ENCODE measurements at regions not wholly inside any gene's neighbourhood (a gene's known extent, or its start where the extent isn't known, plus 50 kb on each side); places are given as distances from the start of the nearest gene placed in this dataset.

- H3K27me3 Mint-ChIP-seq, result peaks cover 18% of the 10 kb centered on the region
- Histone ChIP-seq H3K36me3 (replicated peaks in 1 of 2; ENCODE audit: control extremely low read depth in 1 of 2, control insufficient read depth in 1 of 2, extremely low read depth in 1 of 2, insufficient read depth in 2 of 2, low read length in 1 of 2) (no peaks in the 10 kb centered on the region), H3K9ac (ENCODE audit: low read length) (no peak overlapping the region), H3K9me3 (ENCODE audit: control extremely low read depth in 1 of 3, control insufficient read depth in 2 of 3, insufficient read depth in 1 of 3, low read length in 2 of 3) (no peaks in the 10 kb centered on the region), H4K20me1 (ENCODE audit: control insufficient read depth, insufficient read depth, low read length, poor library complexity, severe bottlenecking) (no peaks in the 10 kb centered on the region), H3K79me2 (ENCODE audit: control insufficient read depth, insufficient read depth, low read length) (no peaks in the 10 kb centered on the region), H3K27ac (ENCODE audit: low read length in 2 of 2) (no peak overlapping the region), H2AFZ (ENCODE audit: insufficient read depth, low read depth, low read length, poor library complexity, severe bottlenecking) (no peak overlapping the region), H3K27me3 (replicated peaks in 1 of 4; ENCODE audit: control extremely low read depth in 1 of 4, control insufficient read depth in 3 of 4, insufficient read depth in 4 of 4, low read length in 3 of 4) (peaks cover 0 to 6% (median 0%) of the 10 kb centered on the region in 4 experiments), H3K4me2 (replicated peaks; ENCODE audit: low read depth, low read length, poor library complexity, severe bottlenecking) (no peak overlapping the region), H3K4me1 (ENCODE audit: control insufficient read depth in 2 of 2, insufficient read depth in 2 of 2, low read length in 2 of 2) (no peaks in the 10 kb centered on the region), H3K4me3 (ENCODE audit: control extremely low read depth in 1 of 5, extremely low read depth in 1 of 5, insufficient read depth in 1 of 5, low read depth in 2 of 5, low read length in 4 of 5) (no peak overlapping the region)
- no peaks in the 10 kb centered on the region for H3K9me3 Mint-ChIP-seq (ENCODE audit: insufficient read depth)
- WGBS (ENCODE audit: insufficient coverage), result 100% methylated on average over 3 of the region's 3 CpGs
- no peak overlapping the region for H3K4me3 Mint-ChIP-seq
- no peak overlapping the region for H3K27ac Mint-ChIP-seq
- CTCF ChIA-PET, result interaction anchor here (0.8 to 6.2 kb wide), 16 partner anchors 9 to 1639 kb away, joined by 3 to 44 read pairs (median 4); no protein-coding TSS in a partner anchor
- POLR2A ChIA-PET, result no interaction called here
- intact Hi-C loops (cut with micrococcal nuclease), result loop anchor here (5.0 kb wide), 1 partner anchor 411 kb away; no protein-coding TSS in a partner anchor
- no peak for ATAC-seq (ENCODE audit: low read depth)
- peaks cover under 1% of the 10 kb centered on the region for H3K4me1 Mint-ChIP-seq
- DNase-seq, result no peak
- no peak for TF ChIP-seq CTCF (IDR thresholded peaks at IDR 0.05)
Observed at GRCh38 chr3:182711261-182711683, 82.0 kb upstream of the ATP11B start.

GRCh38 chr3:182711853-182712252 is 81.5 kb upstream of the ATP11B start:
- Histone ChIP-seq H2AFZ (ENCODE audit: insufficient read depth, low read depth, low read length, poor library complexity, severe bottlenecking) (no peak overlapping the region), H3K4me3 (ENCODE audit: control extremely low read depth in 1 of 5, extremely low read depth in 1 of 5, insufficient read depth in 1 of 5, low read depth in 2 of 5, low read length in 4 of 5) (no peak overlapping the region), H3K4me2 (replicated peaks; ENCODE audit: low read depth, low read length, poor library complexity, severe bottlenecking) (no peak overlapping the region), H3K27ac (ENCODE audit: low read length in 2 of 2) (no peak overlapping the region), H3K4me1 (ENCODE audit: control insufficient read depth in 2 of 2, insufficient read depth in 2 of 2, low read length in 2 of 2) (no peaks in the 10 kb centered on the region), H3K27me3 (replicated peaks in 1 of 4; ENCODE audit: control extremely low read depth in 1 of 4, control insufficient read depth in 3 of 4, insufficient read depth in 4 of 4, low read length in 3 of 4) (peaks cover 0 to 5% (median 0%) of the 10 kb centered on the region in 4 experiments), H3K79me2 (ENCODE audit: control insufficient read depth, insufficient read depth, low read length) (no peaks in the 10 kb centered on the region), H3K9ac (ENCODE audit: low read length) (no peak overlapping the region), H3K36me3 (replicated peaks in 1 of 2; ENCODE audit: control extremely low read depth in 1 of 2, control insufficient read depth in 1 of 2, extremely low read depth in 1 of 2, insufficient read depth in 2 of 2, low read length in 1 of 2) (no peaks in the 10 kb centered on the region), H4K20me1 (ENCODE audit: control insufficient read depth, insufficient read depth, low read length, poor library complexity, severe bottlenecking) (no peaks in the 10 kb centered on the region), H3K9me3 (ENCODE audit: control extremely low read depth in 1 of 3, control insufficient read depth in 2 of 3, insufficient read depth in 1 of 3, low read length in 2 of 3) (no peaks in the 10 kb centered on the region)
- no peak for TF ChIP-seq EZH2 (IDR thresholded peaks at IDR 0.05; ENCODE audit: borderline replicate concordance, insufficient read depth, low read depth, low read length, poor library complexity, severe bottlenecking)
- no peak for TF ChIP-seq CTCF (IDR thresholded peaks at IDR 0.05)
- CTCF ChIA-PET, result interaction anchor here (0.9 to 6.2 kb wide), 10 partner anchors 10 to 672 kb away, joined by 3 to 44 read pairs (median 4); no protein-coding TSS in a partner anchor
- peaks cover 4% of the 10 kb centered on the region for H3K4me1 Mint-ChIP-seq
- ATAC-seq (ENCODE audit: low read depth) (no peak), DNase-seq (no peak)
- no peak overlapping the region for H3K27ac Mint-ChIP-seq
- intact Hi-C loops (cut with micrococcal nuclease), result loop anchor here (5.0 kb wide), 1 partner anchor 410 kb away; no protein-coding TSS in a partner anchor
- no peak overlapping the region for H3K4me3 Mint-ChIP-seq
- POLR2A ChIA-PET, result no interaction called here
- H3K9me3 Mint-ChIP-seq (ENCODE audit: insufficient read depth), result no peaks in the 10 kb centered on the region
- 89% methylated on average over 1 of the region's 2 CpGs for WGBS (ENCODE audit: insufficient coverage)
- H3K27me3 Mint-ChIP-seq, result peaks cover 15% of the 10 kb centered on the region
